Iris pigment epithelial cell (primary cell): ENCODE measurements at regions not wholly inside any gene's neighbourhood (a gene's known extent, or its start where the extent isn't known, plus 50 kb on each side); places are given as distances from the start of the nearest gene placed in this dataset.
"Not testable (repeated sequence)": the region's sequence is repeated elsewhere in the genome, so short reads cannot be mapped to it uniquely, and the experiment has no call there.

Source experiments
- DNase-seq: peaks from one replicate; pipeline ENCODE4 v3.0.0-alpha.2; 2011; ENCODE audit warnings: low read depth

DNA sequence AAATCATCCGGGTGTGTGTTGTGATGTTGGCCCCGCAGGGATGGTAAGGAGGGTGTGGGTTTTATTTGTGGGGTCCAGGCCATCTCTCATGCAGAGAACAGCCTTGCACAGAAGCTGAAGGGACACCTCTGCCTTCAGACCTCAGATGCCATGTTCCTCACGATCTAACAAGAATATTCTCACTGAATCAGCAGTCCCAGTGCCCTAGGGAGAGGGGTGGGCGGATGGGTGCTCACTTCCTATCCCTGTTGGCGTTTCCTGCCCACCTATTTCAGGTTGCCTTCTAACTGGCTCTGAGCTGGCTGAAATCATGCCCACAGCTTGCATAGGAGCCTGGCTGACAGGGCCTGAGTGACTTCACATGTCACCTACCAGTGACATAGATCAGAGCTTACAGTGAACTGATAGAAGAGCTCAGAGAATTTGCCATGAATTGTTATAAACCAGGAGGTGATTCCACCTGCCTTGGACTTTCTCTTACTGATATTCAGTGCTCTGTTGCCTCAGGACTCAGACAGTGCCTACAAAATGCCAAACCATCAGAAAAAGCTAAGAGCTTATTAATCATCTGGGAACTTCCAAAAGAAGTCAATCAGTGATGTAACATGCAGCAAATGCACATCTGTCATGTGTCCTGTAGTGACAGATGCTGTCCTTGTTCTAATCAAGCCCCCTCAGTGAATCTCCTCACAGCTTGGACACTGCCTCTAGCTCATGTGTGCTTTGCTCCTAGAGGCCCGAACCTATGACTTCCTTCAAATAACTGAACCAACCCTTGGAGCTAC is 186.8 kb upstream of the ADRA1D start:
- no peak for DNase-seq

DNA sequence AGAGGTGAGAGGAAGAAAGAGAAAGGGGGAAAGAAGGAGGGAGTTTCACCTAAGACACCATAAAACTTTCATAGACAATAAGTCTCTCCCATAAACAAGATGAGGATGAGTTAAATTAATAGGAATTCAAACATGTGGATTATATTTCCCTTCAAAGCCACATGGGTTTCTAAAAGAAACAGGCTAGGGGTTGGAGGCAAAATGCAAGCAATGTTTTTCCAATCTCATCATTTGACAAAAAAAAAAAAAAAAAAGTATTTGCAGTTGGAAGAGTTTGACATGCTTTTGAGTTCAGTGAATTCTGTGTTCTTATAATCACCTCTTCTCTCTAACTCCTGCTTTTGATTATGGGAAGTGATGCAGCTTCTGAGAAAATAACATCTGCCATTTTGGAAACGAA is 186.1 kb upstream of the ADRA1D start:
- DNase-seq = peak; percentile 18

DNA sequence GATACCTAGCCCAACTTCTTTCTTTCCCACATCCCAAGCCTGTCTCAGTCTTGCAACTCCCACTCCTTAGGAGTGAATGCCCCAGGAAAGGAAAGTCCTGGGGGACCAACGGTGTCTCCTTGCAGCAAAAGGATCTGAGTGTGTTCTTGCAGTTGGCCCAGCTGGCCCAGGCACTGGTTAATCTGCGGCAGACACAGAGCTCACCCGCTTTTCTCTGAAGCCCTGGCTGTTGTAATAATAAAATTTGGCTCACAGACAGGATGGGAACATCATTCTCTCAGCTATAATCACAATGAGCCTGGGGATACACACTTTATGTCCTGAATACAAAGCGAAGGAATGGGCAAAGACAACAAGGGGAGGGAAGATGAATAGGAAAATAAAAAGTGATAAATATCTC is 185.6 kb upstream of the ADRA1D start:
- peak; percentile 28 for DNase-seq

DNA sequence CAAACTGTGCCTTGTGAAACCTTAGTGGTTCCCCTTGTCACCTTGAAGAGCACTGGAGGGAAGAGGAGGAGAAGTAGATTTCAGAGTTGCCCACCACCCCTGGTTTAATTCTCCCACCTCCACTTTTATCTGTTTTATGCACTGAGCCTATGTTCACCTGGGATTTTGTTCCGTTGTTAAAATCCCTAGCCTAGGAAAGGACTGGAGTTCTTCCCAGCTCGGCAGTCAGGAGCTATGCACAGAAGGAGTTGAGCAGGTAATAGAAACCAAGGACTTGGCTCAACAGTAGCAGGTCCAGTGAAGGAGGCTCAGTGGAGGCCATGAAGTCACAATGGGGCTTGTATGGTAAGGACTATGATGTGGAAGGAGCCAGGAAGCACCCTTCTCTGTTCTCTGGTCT is 182.4 kb upstream of the ADRA1D start:
- no peak for DNase-seq

DNA sequence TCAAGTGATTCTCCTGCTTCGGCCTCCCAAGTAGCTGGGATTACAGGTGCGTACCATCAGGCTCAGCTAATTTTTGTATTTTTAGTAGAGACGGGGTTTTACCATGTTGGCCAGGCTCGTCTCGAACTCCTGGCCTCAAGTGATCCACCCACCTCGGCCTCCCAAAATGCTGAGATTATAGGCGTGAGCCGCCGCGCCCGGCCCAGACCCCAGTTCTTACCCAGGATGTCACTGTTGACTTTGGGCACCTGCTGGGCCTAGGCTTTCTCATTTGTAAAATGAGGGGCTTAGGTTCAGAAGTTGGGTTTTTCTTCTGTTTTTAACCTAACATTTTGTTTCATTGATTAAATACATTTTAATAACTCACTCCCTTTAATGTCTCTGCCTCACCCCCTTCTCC is 181.7 kb upstream of the ADRA1D start:
- not testable (repeated sequence) for DNase-seq

DNA sequence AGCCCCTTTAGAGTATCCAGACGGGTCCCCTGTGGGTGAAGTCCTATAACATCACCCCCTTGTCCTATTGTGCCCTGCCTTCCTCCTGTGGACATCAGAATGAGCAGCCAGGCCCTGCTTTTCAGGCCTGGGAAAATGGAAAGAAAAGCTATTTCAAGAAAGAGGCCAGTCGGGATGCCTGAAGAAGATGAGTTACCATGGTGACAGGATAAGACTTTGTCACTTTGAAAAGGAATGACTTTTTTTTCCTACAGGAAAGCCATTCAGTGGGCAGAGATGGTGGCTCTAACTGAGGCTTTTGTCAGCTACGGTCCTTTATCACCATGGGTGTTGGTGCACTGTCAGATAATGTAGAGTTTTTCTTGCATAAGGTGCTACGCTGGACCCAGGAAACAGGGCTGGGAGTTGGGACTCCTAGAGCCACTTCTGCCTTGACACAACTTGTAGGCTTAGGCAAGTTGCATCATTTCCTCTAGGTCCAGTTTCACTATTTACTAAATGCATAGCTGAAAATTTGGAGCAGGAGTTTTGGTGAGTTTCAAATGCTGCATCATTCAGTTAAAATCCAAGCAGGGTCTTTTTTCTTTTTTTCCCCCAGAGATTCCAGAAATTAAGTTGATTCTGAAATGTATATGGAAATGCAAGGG is 179.0 kb upstream of the ADRA1D start:
- peak; percentile 16 for DNase-seq

DNA sequence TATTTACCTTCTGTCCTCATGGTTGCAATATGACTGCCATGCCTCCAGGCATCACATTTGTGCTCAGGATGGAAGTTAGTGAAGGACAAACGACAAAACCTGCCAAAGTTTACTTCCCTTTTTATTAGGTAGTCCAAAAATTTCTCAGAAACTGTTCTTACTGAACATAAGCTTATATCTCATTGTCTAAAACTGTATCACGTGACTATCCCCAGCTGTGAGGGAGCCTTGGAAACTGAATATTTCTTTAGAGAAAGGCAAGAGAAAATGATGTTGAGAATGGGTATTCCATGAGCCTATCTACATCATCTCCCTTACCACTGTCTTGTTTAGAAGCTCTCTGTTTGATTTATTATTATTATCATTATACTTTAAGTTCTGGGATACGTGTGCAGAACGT is 169.1 kb upstream of the ADRA1D start:
- no peak for DNase-seq

DNA sequence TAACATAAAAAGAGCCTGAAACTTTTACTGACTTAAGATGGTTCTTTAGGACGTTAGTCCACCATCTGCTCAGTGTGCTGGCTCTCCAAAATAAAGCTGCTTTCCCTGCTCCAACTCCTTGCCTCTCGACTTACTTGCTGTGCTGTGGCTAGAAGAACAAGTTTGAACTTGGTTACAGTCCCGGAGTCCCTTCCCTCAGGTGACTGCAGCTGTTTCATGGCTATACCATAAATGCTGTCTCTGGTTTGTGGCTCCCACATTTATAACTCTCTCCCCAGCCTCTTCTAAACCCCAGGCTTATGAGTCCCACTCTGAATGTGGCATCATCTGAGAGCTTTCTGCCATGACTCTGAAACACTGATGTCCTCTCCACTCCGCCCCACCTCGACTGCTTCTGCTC is 166.2 kb upstream of the ADRA1D start:
- DNase-seq = no peak

DNA sequence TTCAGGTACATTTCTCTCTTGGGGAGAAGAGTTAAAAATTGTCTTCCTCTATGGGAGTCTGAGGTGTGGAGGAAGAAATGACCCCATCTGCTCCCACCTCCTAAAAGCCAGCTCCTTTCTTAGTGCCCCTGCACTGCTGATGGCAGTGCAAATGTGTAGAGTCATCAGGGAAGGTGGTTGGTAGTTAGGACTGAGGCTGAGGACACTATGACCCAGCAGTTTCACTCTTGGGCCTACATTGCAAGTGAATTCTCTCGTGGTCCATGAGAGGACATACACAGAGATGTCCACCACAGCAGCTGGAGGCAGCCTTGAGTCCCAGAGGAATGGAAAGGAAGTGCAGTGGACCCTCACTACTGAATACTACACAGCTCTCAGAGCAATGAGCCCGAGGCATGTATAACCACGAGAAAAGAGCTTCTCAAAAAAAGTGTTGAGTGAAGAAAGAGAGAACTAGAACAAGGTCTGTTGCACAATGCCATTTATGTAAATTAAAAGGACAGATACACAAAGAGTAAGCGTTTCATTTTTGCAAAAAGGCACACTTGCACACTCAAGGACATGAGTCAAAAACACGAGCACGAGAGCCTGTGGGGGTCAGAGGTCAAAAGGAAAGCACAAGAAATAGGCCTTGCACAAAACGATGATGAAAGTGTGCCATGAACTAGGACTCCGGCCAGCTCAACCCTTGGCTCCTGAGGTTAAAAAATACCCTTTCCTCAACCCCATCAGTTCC is 164.4 kb upstream of the ADRA1D start:
- DNase-seq = no peak

DNA sequence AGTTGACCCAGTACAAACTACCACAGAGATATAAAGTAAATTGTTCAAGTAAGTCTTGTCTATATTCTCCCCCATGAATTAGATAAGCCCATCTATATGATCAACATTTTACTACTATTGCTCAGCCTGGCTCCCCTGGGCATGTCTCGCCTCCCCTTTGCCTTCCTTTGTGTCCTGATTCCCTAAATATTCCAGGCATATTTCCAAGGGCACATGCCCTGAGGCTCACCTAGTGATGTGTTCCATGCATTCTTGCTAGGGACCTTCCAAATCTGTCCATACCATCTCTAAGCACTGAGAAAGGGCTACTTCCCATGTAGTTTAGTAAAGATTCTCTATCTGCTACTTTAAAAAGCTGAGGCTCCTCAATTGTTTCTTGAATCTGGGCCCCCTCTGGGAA is 163.1 kb upstream of the ADRA1D start:
- no peak for DNase-seq

DNA sequence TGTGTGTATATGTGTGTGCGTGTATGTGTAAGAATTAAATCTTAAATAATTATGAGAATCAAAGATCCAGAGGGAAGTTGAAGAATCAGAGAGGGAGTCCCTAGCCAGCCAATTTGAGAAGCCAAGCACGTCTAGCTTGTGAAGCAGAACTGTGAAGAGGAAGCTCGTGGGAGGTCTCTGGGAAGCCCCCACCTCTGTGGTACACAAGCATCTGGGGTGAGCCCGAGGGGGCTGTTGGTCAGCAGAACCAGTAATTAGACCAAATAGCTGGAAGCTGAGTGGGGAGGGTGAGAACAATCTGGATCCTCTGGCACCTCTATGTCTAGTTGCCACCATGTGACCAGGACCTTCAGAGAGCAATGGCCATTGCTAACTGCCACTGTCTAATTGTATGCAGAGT is 162.7 kb upstream of the ADRA1D start:
- no peak for DNase-seq

DNA sequence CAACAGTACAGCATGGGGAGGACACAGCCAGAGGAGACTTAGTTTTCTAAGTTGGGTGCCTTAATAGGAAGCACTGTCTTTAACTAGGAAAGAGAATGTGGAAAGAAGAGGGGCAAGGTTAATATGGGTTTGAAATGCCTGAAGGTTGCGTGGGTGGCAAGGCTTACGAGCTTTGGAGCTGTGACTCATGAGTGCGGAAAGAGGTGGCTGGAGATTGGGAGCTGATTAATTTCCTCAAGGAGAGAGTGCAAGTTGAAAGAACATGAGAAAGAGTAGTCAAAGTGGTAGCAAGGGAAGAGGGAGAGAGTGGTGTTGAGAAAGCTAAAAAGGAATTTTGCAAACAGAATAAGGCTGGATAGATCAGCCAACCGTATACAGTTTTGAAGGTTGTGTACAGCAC is 157.5 kb upstream of the ADRA1D start:
- peak; percentile 87 for DNase-seq

DNA sequence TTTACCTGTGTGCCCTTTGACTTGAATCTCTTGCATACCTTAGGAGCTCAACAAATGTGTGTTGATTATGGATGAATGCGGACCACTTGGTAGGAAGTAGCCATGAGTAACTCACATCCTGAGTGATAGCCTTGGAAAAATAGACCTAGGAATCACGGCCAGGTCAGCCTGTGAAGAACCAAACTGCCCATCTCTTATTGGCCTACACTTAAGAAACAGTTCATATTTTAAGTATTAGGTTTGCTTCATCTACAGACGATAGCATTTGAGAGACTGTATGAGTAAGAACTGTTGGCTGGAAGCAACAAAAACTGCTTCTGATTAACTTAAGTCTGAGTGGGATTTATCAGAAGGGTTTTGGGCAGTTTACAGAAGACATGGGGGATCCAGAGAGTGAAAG is 152.5 kb upstream of the ADRA1D start:
- DNase-seq = peak; percentile 70

DNA sequence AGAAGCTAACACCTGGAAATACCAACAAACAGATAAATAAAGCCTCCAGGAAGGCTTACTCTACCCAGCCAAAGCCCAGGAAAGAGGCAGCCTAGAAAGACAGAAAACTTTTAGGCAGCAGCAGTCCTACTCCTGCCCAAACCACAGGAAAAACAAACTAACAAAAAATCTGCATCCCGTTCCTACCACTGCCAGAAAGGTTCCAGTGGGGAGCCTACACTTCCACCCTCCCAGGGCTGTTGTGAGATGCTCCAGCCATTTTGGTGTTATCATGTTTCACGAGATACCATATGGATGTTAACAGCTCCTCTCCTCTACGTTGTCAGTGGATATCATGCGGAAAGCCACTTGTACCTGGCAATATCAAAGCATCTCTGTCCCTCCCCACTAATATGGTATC is 135.9 kb upstream of the ADRA1D start:
- no peak for DNase-seq

DNA sequence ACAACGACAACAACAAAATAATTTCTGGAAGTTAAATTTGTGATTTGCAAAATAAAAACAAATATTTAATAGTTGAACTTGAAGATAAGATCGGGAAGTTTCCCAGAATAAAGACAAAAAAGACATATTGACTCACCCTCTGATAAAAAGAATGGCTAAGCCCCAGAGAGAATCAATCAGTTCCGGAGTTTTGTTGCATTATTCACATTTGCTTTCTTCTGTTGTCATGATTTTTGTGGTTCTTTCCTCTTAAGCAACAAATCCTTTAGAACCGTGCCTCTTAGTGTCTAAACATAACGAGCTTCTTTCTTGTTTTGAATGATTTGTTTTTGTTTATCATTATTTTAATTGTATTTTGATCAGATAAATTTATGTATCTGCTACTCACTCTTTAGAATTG is 134.9 kb upstream of the ADRA1D start:
- DNase-seq = peak; percentile 59

DNA sequence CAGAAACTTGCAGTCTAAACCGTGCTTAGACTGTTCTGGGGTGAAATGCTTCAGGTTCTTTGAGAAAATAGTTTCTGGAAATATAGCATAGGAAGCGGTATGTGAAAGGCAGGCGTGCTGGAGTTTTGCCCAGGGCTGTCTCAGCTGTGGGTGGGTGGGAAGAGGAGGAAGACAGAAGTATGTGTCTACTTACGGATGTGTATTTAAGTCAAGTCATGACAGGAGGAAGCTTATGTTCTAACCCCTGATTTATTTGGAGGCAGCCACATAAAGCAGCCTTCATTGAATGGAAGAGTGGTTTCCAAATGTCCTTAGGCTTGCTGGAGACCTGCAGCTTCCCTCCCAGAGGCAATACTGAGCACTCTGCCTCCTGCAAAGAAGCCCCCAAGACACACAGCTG is 126.8 kb upstream of the ADRA1D start:
- DNase-seq = peak; percentile 81

DNA sequence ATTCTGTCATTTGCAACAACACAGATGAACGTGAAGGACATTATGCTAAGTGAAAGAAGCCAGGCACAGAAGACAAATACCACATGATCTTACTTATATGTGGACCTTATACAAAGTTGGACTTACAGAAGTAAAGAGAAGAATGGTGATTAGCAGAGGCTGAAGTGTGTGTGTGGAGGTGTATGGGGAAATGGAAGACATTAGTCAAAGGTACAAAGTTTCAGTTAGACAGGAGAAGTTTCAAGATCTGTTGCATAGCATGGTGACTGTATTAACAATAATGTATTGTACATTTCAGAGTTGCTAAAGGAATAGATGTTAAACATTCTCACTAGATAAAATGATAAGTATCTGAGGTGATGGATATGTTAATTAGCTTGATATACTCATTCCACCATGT is 124.4 kb upstream of the ADRA1D start:
- no peak for DNase-seq

DNA sequence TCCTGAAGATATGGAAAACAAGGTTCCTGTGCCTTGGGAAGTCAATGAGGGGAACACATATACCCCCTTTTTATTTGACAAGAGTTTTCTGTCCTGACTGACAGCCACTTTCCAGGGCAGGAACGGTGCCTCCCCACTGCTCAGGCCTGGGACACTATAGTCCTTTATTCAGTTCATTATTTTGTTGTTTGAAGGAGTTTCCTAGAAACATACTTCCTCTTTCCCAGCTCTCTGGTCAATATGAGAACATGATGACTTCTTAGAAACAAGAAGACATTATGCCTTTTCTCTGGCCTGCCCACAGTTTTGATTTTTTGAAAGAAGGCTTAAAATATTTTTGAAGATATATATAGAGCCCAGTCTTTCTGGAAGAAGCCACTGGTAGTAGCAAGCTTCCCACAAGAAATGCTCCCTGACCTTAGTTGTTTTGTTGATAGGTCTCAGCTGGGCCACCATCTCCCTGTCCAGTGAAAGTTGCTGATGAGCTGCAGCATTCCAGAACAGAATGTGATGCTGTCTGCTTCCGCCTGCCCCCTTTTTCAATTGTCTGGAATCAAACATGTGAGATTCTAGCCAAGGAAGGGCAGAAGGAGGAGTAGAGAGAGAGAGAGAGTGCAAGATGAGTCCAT is 122.7 kb upstream of the ADRA1D start:
- no peak for DNase-seq

DNA sequence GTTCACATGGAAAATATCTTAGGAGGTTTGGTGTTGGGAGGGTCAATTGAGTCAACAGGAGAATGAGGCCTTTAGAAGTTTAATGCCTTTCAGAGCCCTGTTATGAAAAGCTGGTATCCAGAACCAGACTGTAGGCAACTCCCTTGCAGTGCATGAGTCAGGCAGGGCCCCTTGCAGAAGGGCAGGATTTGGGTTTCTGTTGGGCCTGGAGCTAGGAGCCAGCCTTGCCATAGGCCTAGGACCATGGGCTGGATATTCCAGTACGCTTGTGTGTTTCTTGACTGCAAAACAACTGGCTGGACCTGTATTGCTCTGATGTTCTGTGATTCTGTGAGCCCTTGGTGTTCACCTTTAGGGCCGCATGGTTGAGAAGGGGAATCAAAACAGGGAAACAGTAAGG is 121.8 kb upstream of the ADRA1D start:
- no peak for DNase-seq

DNA sequence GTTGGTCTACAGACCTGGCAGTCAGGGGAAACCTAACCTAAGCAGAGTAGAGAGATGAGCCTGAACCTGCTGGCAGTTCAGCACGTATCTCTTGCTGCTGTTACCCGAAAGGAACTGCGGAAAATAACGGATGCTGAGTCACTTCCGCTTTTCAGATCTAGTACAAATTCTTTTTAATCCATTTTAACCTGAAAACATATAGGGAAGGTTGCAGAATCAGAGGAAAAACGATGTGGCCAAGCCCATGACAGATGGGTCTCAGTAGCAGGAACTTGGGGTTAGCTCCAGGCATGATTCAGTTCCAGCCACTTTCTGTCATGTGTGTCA is 120.7 kb upstream of the ADRA1D start:
- DNase-seq = peak; percentile 44

DNA sequence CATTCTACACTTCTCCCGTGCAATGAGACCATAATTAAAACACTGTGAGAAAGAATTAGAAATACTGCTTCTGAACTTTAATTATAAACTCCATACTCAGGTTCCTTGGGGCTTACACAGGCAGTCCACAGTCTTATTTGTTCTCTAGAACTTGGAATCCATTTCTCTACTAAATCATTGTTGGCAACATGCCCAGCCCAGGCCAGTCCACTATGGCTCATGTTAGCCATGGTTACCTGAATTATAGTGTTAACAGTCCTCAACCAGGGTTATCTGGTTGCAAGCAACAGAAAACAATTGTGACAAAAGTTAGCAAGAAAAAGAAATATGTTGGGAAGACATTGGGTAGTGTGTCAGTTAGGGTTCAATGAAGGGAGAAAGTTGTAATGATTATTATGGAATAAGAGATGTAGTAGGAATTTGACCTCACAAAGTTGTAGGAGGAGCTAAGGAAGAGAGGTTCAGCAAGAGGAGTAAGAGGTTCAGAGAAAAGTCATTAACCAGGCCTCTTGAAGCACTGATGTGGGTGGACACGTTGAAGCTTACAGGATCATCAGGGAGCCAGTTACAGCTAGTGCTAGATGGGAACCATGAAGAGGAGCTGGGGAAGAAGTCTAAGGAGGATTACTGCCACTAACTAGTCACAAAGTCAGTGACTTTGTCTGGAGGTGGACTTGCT is 120.2 kb upstream of the ADRA1D start:
- DNase-seq = peak; percentile 21

DNA sequence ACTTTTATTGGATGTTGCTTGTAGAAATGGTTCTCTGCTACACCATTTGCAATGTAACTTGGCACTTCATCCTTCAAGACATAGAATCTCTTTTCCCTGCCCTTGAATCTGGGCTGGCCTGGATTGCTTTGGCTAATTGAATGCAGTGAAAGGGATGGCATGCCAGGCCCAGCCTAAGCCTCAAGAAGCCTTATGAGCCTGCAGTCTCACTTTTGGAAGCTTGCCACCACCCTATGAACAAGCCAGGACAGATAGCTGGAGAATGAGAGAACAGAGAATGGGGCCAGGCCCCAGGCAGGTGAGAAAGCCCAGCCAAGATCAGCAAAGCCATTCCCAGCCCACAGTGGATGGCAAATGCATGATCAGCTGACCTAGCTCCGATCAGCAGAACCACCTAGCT is 117.0 kb upstream of the ADRA1D start:
- peak; percentile 22 for DNase-seq
